ENCODE measurements at regions not wholly inside any gene's neighbourhood (a gene's known extent, or its start where the extent isn't known, plus 50 kb on each side); places are given as distances from the start of the nearest gene placed in this dataset.

- TF ChIP-seq CTCF (IDR thresholded peaks at IDR 0.05) (no peak), ZFX (IDR thresholded peaks at IDR 0.05; ENCODE audit: borderline replicate concordance) (no peak)
These were observed 300.9 kb downstream of the CYP26B1 start for GRCh38 chr2:71846669-71847291.
